GM12874 (cell line): ENCODE measurements at regions not wholly inside any gene's neighbourhood (a gene's known extent, or its start where the extent isn't known, plus 50 kb on each side); places are given as distances from the start of the nearest gene placed in this dataset.

Experiments
- CTCF ChIP-seq: IDR thresholded peaks from 2 replicates; pipeline ENCODE4 v1.5.1; 2011; ENCODE audit warnings: low read depth, mild to moderate bottlenecking, control low read depth, low read length, moderate library complexity; ENCODE audit not compliant: insufficient read depth

DNA sequence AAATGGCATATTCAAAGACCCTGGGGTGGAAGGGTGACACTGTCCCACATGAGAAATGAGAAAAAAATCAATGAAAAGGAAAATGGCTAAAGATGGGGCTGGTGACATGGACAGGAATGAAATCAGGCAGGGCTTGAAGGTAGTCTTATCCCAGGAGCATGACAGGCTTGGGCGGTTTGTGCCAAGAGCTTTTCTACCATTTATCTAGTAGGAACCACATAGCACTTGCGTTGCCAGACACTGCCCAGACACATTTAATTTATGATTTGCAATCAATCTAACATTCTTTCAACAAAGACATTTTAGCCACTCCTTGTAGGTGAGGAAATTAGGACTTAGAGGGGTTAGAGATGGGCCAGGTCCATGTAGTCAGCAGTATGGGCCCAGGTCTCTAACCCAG lies 106.6 kb upstream of the NR2F2 start:
- no peak for TF ChIP-seq CTCF

GRCh38 chr15:96225642-96226259 lies 104.7 kb upstream of the NR2F2 start:
- TF ChIP-seq CTCF: no peak

DNA sequence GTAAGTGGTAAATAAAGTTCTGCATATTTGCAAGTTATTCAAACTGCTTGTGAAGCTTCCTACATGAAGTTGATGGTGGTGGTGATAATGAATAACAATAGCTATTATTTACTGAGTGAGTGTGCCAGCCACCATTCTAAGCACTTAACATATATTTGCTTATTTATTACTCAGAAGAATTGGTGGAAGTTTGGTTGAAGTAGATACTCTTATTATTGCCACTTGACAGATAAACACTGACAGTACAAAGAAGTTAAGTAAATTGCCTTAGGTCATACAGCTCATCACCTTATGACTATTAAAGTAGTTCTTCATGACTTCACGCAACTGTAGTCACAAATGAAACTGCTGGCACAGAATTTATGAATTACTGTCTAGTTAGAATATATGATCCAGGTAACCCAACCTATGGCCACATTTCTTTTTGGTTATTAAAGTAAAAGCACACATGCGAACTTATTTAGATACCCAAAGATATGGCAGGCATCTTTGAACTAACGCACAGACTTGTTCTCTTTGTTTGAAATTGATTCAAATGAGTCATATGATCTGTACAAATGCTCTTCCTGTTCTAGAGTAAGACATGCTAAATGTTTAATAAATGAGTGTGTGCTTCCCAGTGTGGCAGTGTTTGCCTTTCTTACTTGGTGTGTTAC lies 99.8 kb upstream of the NR2F2 start:
- no peak for TF ChIP-seq CTCF

DNA sequence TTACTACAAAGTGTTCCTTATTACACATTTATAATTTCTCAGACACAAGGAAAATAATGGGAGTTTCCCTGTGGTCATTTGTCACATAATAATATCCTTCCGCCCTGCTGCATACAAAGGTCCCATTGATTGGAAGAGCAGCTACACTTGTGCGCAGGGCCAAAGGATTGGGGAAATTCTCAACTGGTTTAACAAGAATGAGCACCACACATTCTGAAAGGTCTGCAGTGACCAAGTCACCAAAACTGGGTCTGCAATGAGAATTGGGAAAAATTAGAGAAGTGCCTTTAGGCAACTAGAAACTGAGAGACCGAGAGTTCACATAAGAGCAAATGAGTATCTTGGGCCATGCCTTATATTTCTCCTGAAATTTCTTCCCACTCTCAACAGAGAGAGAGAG lies 98.2 kb upstream of the NR2F2 start:
- no peak for TF ChIP-seq CTCF

DNA sequence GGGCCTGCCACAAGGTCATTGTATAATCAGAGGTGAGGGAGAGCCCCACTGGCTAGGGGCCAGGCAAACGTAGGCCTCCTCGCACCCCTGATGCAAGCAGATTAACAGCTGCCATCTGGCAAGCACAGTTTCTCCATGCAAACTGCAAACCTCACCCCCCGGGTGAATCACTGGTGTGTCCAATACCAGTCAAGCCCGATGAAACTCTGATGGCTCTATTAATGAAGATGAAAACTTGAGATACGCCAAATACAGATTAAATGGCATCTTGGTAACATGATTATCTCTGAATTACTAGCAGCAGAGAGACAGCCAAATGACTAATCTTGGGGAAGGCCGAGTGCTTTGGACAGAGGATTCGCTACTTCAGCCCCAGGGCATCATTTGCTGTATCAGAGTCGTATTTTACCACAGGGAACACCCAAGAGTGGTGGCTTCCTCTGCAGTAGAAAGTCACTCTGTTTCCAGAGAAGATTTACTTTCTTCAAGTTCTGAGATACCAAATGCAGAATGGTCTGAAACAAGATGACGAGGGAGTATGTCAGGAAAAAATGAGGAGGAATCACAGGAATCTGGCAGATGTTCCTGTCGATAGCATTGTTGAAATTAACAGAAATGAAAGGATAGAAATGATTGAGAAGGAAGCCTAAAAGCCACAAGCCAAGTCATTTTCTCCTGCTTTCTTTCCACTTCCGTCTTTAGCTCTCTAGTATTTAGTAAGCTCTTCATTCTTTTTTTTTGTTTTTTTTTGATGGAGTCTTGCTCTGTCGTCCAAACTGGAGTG lies 96.2 kb upstream of the NR2F2 start:
- no peak for TF ChIP-seq CTCF

GRCh38 chr15:96237002-96237401 lies 93.5 kb upstream of the NR2F2 start:
- no peak for TF ChIP-seq CTCF

- TF ChIP-seq CTCF: no peak
Observed at GRCh38 chr15:96242761-96243160, 87.7 kb upstream of the NR2F2 start.
